ENCODE measurements at regions not wholly inside any gene's neighbourhood (a gene's known extent, or its start where the extent isn't known, plus 50 kb on each side); places are given as distances from the start of the nearest gene placed in this dataset.

- TF ChIP-seq CTCF (IDR thresholded peaks at IDR 0.05; ENCODE audit: poor library complexity, severe bottlenecking) (no peak), EZH2 (IDR thresholded peaks at IDR 0.05; ENCODE audit: borderline replicate concordance, insufficient read depth, low read length, poor library complexity, severe bottlenecking) (no peak), RAD21 (conservative IDR thresholded peaks at IDR 0.05) (no peak), MXI1 (conservative IDR thresholded peaks at IDR 0.05; ENCODE audit: poor library complexity, severe bottlenecking) (no peak), TAF1 (IDR thresholded peaks at IDR 0.05; ENCODE audit: low read depth) (no peak), SMC3 (conservative IDR thresholded peaks at IDR 0.05; ENCODE audit: poor library complexity) (no peak), EP300 (conservative IDR thresholded peaks at IDR 0.05; ENCODE audit: poor library complexity, severe bottlenecking) (no peak)
These were observed 656.7 kb downstream of the GABRG1 start for GRCh38 chr4:45467157-45467556.
